ENCODE measurements at regions not wholly inside any gene's neighbourhood (a gene's known extent, or its start where the extent isn't known, plus 50 kb on each side); places are given as distances from the start of the nearest gene placed in this dataset.

DNA sequence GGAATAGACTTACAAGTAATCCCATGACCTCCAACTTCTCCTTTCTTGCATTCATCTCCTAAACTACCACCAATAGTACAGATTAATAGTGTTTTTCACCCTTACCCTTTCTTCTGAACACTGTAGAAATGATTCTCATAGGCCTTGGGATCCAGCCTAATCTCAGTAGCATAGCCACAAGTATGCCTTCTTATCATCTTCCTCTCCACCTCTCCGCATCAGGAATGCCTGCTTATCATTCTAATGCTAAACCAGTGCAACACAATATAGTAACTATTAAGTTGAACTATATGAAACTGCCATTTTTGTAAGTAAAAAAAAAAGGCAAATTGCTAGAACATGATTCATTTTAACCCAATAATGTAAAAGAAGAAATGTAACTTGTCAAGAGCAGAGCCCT, 79.5 kb upstream of the IL2 start:
- no peak for DNase-seq (ENCODE audit: extremely low read depth, insufficient read length)
- H3K36me3 ChIP-seq (ENCODE audit: control insufficient read depth, insufficient read depth, low read length): no peaks in the 10 kb centered on the region
- H3K4me3 ChIP-seq (replicated peaks; ENCODE audit: low read depth, low read length): no peak overlapping the region
- H3K27me3 ChIP-seq (replicated peaks; ENCODE audit: control insufficient read depth, insufficient read depth, low read length): no peaks in the 10 kb centered on the region; the same call in 1 of the 2 replicates
- TF ChIP-seq CTCF (IDR thresholded peaks at IDR 0.05; ENCODE audit: insufficient read depth, low read length, poor library complexity, severe bottlenecking): no peak

- no peak for DNase-seq (ENCODE audit: extremely low read depth, insufficient read length)
- Histone ChIP-seq H3K27me3 (replicated peaks; ENCODE audit: control insufficient read depth, insufficient read depth, low read length) (no peaks in the 10 kb centered on the region; the same call in 1 of the 2 replicates), H3K4me3 (replicated peaks; ENCODE audit: low read depth, low read length) (no peak overlapping the region), H3K36me3 (ENCODE audit: control insufficient read depth, insufficient read depth, low read length) (no peaks in the 10 kb centered on the region)
- TF ChIP-seq CTCF (IDR thresholded peaks at IDR 0.05; ENCODE audit: insufficient read depth, low read length, poor library complexity, severe bottlenecking): no peak
Measured at GRCh38 chr4:122534776-122535175, 78.3 kb upstream of the IL2 start.

DNA sequence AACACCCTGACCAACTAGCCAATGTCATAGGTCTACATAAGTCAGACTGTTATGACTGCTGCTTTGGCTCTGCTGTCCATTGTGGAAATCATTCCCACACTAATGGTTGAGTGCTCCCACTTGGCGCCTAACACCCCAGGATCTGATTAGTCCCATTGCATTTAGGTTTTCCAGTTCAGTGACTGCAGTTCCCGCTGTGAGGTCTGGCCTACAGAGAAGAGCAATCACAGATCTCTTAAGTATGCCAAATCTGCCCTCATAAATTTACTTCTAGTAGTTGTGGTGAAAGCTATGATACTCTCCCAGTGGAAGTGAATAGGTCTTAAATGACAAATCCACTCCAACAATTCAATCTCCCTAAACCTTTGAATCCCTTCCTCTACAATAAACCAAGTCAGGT, 77.3 kb upstream of the IL2 start:
- Histone ChIP-seq H3K27me3 (replicated peaks; ENCODE audit: control insufficient read depth, insufficient read depth, low read length) (no peaks in the 10 kb centered on the region; the same call in 1 of the 2 replicates), H3K4me3 (replicated peaks; ENCODE audit: low read depth, low read length) (no peak overlapping the region), H3K36me3 (ENCODE audit: control insufficient read depth, insufficient read depth, low read length) (no peaks in the 10 kb centered on the region)
- no peak for TF ChIP-seq CTCF (IDR thresholded peaks at IDR 0.05; ENCODE audit: insufficient read depth, low read length, poor library complexity, severe bottlenecking)
- no peak for DNase-seq (ENCODE audit: extremely low read depth, insufficient read length)

DNA sequence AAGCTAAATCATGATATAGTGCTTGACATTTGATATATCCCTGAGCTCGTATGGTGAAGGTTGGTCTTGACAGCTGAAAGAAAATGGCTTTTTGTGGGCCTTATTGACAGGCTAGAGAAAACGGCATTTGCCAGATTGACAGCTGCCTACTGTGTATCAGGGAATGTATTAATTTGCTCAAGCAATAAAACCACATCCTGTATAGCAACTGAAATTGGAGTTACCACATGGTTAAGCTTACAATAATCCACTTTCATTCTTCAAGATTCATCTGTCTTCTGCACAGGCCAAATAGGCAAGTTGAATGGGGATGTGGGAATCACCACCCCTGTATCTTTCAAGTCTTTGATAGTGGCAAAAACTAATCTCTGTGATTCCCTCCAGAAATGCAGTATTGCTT, 76.2 kb upstream of the IL2 start:
- H3K27me3 ChIP-seq (replicated peaks; ENCODE audit: control insufficient read depth, insufficient read depth, low read length): no peaks in the 10 kb centered on the region; the same call in 1 of the 2 replicates
- no peak for TF ChIP-seq CTCF (IDR thresholded peaks at IDR 0.05; ENCODE audit: insufficient read depth, low read length, poor library complexity, severe bottlenecking)
- H3K36me3 ChIP-seq (ENCODE audit: control insufficient read depth, insufficient read depth, low read length): no peaks in the 10 kb centered on the region
- DNase-seq (ENCODE audit: extremely low read depth, insufficient read length): no peak
- H3K4me3 ChIP-seq (replicated peaks; ENCODE audit: low read depth, low read length): no peak overlapping the region

GRCh38 chr4:122531514-122531913, 75.0 kb upstream of the IL2 start:
- H3K27me3 ChIP-seq (replicated peaks; ENCODE audit: control insufficient read depth, insufficient read depth, low read length): no peaks in the 10 kb centered on the region
- no peak for TF ChIP-seq CTCF (IDR thresholded peaks at IDR 0.05; ENCODE audit: insufficient read depth, low read length, poor library complexity, severe bottlenecking)
- H3K36me3 ChIP-seq (ENCODE audit: control insufficient read depth, insufficient read depth, low read length): no peaks in the 10 kb centered on the region
- no peak overlapping the region for H3K4me3 ChIP-seq (replicated peaks; ENCODE audit: low read depth, low read length)
- no peak for DNase-seq (ENCODE audit: extremely low read depth, insufficient read length)

DNA sequence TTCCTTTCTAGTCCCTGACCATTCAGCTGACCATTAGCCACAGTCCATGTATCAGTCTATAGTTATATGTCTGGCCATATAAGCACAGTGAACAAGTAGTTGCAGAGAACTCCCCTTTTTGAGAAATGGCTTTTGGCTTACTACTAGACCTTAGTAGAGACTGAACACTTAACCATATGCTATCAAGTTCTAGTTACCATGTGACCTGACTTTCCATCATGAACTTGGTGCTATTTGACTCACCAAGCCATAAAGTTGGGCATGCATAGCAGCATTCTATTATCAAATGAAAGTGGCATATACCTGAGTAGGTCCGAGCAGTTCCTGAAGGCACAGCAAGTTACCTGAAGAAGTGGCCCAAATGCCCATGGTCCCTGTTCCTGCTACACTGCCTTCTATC, 74.5 kb upstream of the IL2 start:
- Histone ChIP-seq H3K27me3 (replicated peaks; ENCODE audit: control insufficient read depth, insufficient read depth, low read length) (no peaks in the 10 kb centered on the region), H3K4me3 (replicated peaks; ENCODE audit: low read depth, low read length) (no peak overlapping the region), H3K36me3 (ENCODE audit: control insufficient read depth, insufficient read depth, low read length) (no peaks in the 10 kb centered on the region)
- TF ChIP-seq CTCF (IDR thresholded peaks at IDR 0.05; ENCODE audit: insufficient read depth, low read length, poor library complexity, severe bottlenecking): no peak
- DNase-seq (ENCODE audit: extremely low read depth, insufficient read length): no peak

Measured in GM06990 (cell line).